ENCODE measurements at regions not wholly inside any gene's neighbourhood (a gene's known extent, or its start where the extent isn't known, plus 50 kb on each side); places are given as distances from the start of the nearest gene placed in this dataset.

DNA sequence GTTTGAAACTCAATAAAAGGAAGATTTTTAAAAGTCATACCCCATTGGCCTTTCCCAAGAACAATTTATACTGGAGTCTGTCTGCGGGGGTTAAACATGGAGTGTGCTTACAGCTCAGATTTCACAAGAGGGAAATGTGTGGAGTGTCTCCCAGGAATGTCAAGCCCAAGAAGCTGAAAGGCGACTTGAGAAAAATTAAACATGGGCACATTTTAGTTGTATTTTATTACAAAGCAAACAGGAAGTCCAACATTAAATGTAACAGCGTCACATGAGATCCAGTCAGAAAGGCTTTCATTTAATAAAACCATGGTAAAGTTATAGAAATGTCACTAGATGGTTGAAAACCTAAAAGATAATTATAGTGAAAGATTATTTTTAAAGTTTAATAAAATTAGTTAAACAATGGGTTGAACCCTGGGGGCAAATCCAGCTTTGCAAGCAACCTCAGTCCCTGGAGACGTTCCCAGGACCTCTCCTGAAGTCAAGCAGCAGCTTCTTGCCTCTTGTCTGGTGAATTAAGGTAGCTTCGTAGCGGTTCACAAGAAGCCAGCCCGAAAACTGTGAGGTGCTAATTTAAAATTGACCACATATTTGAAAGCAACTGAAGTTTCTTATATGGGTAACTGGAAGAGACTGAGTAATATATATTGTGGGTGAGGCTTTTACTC is 168.4 kb upstream of the EDNRA start:
- no peak for DNase-seq (ENCODE audit: low read depth in 2 of 2)

- DNase-seq (ENCODE audit: low read depth in 2 of 2) = no peak
Measured at GRCh38 chr4:147313108-147313507, 167.8 kb upstream of the EDNRA start.

- no peak for DNase-seq (ENCODE audit: low read depth in 2 of 2)
Measured at GRCh38 chr4:147318586-147318985, 162.3 kb upstream of the EDNRA start.

- peak; percentile 68 to 72 for DNase-seq (ENCODE audit: low read depth in 2 of 2)
Measured at GRCh38 chr4:147325571-147325981, 155.3 kb upstream of the EDNRA start.

DNA sequence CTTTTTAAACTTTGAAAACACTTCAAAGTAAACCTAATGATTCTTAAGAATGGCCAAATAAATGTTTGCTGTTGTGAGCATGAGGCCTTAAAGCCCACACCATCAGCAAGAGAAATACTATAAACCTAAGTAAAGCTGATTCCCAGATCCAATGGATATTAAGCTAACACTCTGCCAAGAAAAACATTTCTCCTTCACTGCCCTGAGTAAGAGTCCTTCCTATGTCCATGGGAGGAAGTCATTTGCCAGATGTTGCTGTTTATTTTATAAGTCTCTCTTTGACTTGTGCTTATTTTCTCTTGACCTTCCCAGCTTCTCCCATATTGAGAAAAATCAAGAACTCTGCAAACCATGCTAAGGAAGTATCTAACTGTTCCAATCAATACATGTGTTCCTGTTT is 154.3 kb upstream of the EDNRA start:
- no peak for DNase-seq (ENCODE audit: low read depth in 2 of 2)

DNA sequence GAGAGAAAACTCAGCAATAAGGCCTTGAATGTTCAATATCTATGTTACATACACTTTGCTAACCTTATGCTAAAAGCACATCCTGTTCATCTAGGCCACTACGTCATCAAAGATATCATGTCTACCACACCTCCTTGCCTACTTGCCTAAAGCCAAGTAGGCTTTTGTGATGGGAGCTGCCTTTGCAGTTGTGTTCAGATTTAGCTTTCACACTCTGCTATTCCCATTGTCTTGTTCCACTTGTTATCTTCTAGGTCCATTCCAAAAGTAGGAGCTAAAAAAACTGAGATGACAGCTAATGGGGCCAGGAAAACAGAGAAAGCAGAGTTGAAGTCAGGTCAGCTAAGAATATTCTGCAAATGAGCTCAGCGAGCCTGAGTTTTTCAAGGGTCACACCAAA is 153.6 kb upstream of the EDNRA start:
- no peak for DNase-seq (ENCODE audit: low read depth in 2 of 2)

DNA sequence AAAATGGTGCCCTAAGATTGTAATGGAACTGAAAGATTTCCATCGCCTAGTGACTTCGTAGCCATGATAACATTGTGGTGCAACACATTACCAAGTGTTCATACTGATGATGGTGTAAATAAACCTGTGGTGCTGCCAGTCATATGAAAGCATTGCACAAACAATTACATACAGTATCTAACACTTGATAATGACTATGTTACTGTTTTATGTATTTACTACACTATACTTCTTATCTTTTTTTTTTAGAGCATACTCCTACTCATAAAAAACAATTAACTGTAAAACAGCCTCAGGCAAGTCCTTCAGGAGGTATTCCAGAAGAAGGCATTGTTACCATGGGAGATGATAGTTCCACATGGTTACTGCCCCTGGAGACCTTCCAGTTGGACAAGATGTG is 152.7 kb upstream of the EDNRA start:
- DNase-seq (ENCODE audit: low read depth in 2 of 2) = no peak

- no peak for DNase-seq (ENCODE audit: low read depth in 2 of 2)
Measured at GRCh38 chr4:147328756-147329446, 152.0 kb upstream of the EDNRA start.

- no peak for DNase-seq (ENCODE audit: low read depth in 2 of 2)
Measured at GRCh38 chr4:147332091-147332490, 148.8 kb upstream of the EDNRA start.

GRCh38 chr4:147334478-147334877 is 146.4 kb upstream of the EDNRA start:
- DNase-seq (ENCODE audit: low read depth in 2 of 2) = no peak

GRCh38 chr4:147335183-147335582 is 145.7 kb upstream of the EDNRA start:
- DNase-seq (ENCODE audit: low read depth in 2 of 2) = no peak

GRCh38 chr4:147336252-147336651 is 144.6 kb upstream of the EDNRA start:
- DNase-seq (ENCODE audit: low read depth in 2 of 2) = no peak

GRCh38 chr4:147339100-147339499 is 141.8 kb upstream of the EDNRA start:
- DNase-seq (ENCODE audit: low read depth in 2 of 2) = peak in 1 of 2 experiments; percentile 66

DNA sequence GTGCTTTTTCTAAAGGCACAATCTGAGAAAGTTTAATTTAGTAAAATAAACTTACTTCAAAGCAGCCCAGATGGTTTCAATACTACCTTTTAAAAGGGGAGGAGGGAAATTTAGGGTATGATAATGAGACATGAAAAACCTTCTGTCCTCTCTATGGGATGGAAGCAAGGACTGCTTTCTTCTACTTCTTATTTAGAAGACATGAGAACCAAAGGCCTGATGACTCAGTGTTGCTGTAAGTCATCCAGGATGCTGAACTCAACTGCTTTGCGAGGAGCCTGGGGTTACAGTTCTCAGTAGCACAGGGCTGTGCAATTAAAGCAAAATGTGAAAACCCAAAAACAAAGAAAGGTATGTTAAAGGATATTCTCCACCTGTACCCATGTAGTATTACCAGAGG is 140.8 kb upstream of the EDNRA start:
- no peak for DNase-seq (ENCODE audit: low read depth in 2 of 2)

- DNase-seq (ENCODE audit: low read depth in 2 of 2) = no peak
Measured at GRCh38 chr4:147340591-147341120, 140.2 kb upstream of the EDNRA start.

GRCh38 chr4:147343692-147344091 is 137.2 kb upstream of the EDNRA start:
- DNase-seq (ENCODE audit: low read depth in 2 of 2) = no peak

DNA sequence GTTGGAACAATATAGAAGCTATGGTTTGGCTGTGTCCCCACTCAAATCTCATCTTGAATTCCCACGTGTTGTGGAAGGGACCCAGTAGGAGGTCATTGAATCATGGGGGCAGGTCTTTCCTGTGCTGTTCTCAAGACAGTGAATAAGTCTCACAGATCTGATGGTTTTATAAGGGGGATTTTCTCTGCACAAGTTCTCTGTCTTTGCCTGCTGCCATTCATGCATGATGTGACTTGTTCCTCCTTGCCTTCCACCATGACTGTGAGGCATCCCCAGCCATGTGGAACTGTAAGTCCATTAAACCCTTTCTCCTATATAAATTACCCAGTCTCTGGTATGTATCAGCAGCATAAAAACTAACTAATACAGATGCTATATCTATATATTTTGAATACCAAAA is 135.2 kb upstream of the EDNRA start:
- no peak for DNase-seq (ENCODE audit: low read depth in 2 of 2)

GRCh38 chr4:147347217-147347616 is 133.7 kb upstream of the EDNRA start:
- DNase-seq (ENCODE audit: low read depth in 2 of 2) = no peak

- no peak for DNase-seq (ENCODE audit: low read depth in 2 of 2)
Measured at GRCh38 chr4:147349193-147349592, 131.7 kb upstream of the EDNRA start.

- no peak for DNase-seq (ENCODE audit: low read depth in 2 of 2)
Measured at GRCh38 chr4:147351083-147351787, 129.7 kb upstream of the EDNRA start.

DNA sequence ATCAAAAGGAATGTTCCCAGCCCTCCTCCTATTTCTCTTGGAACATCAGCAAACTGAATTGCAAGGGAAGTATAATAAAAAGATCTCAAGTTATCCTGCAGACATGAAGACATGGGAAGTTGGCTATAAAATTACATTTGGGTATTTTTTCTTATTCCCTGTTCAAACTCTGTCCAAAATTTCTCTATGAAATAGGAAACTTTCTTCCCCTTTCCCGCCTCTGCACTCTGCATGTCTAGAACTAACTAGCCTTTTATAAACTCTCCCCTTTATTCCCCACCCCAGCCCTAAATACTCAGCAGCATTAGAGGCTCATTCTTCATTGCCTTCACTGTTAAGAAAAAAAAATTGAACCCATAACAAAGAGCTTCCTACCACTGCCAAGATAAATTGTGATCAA is 126.7 kb upstream of the EDNRA start:
- no peak for DNase-seq (ENCODE audit: low read depth in 2 of 2)

DNA sequence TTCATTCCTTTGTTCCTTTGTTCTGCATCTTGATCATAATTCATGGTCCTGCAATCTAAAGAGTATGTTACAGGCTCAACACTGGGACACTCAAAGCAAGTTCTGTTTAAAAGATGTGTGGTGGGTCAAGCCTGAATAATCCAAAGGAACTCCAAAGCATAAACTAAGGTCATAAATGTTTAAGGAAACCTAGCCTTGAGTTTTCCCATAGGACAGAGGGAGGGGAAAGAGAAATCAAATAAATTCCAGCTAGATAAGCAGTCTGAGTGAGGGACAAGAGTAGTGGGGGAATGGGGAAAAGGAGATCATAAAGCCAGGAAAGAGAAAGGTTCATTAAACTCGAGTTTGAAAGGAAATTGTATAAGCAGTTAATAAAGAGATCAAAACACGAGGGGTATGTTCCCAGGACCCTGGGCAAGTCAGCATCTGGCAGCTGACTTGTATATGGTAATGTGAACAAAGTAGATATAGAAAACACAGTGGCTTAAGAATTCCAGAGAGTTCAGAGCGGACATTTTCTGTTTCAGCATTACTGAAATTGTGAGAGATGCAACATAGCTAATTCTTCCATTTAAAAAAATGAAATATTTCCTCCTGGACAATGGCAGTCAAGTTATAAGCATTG is 125.8 kb upstream of the EDNRA start:
- DNase-seq (ENCODE audit: low read depth in 2 of 2) = no peak
